HK-2 (cell line): ENCODE measurements at regions not wholly inside any gene's neighbourhood (a gene's known extent, or its start where the extent isn't known, plus 50 kb on each side); places are given as distances from the start of the nearest gene placed in this dataset.

Source experiments
- DNase-seq: peaks from one replicate; pipeline ENCODE4 v3.0.0-alpha.2; 2018; ENCODE audit not compliant: unreplicated experiment

- DNase-seq, result no peak
Measured at GRCh38 chr14:104439625-104440024, 139.9 kb upstream of the C14orf180 start.

- no peak for DNase-seq
Measured at GRCh38 chr14:104440297-104440956, 139.1 kb upstream of the C14orf180 start.

GRCh38 chr14:104441275-104442106 is 138.1 kb upstream of the C14orf180 start:
- DNase-seq, result no peak

GRCh38 chr14:104442107-104442551 is 137.4 kb upstream of the C14orf180 start:
- DNase-seq, result no peak

- DNase-seq, result no peak
Measured at GRCh38 chr14:104442631-104443390, 136.8 kb upstream of the C14orf180 start.

- no peak for DNase-seq
Measured at GRCh38 chr14:104443391-104444158, 136.0 kb upstream of the C14orf180 start.

- no peak for DNase-seq
Measured at GRCh38 chr14:104444159-104445030, 135.2 kb upstream of the C14orf180 start.

- no peak for DNase-seq
Measured at GRCh38 chr14:104445086-104445485, 134.5 kb upstream of the C14orf180 start.

- no peak for DNase-seq
Measured at GRCh38 chr14:104445832-104446381, 133.7 kb upstream of the C14orf180 start.

GRCh38 chr14:104446611-104447010 is 133.0 kb upstream of the C14orf180 start:
- DNase-seq, result no peak

- no peak for DNase-seq
Measured at GRCh38 chr14:104447750-104448149, 131.8 kb upstream of the C14orf180 start.

- DNase-seq, result no peak
Measured at GRCh38 chr14:104448321-104448720, 131.2 kb upstream of the C14orf180 start.

GRCh38 chr14:104448721-104449120 is 130.8 kb upstream of the C14orf180 start:
- no peak for DNase-seq

- no peak for DNase-seq
Measured at GRCh38 chr14:104450811-104451401, 128.7 kb upstream of the C14orf180 start.

- DNase-seq, result no peak
Measured at GRCh38 chr14:104451474-104451873, 128.1 kb upstream of the C14orf180 start.

- DNase-seq, result no peak
Measured at GRCh38 chr14:104458845-104459244, 120.7 kb upstream of the C14orf180 start.

GRCh38 chr14:104460791-104461651 is 118.5 kb upstream of the C14orf180 start:
- no peak for DNase-seq

GRCh38 chr14:104461676-104462449 is 117.7 kb upstream of the C14orf180 start:
- DNase-seq, result no peak
